Adrenal gland (tissue), 9 donors: ENCODE measurements at regions not wholly inside any gene's neighbourhood (a gene's known extent, or its start where the extent isn't known, plus 50 kb on each side); places are given as distances from the start of the nearest gene placed in this dataset.

Experiments used
- DNase-seq, 7 donors: peaks; one replicate each; pipeline ENCODE4 v3.0.0-alpha.2; 2019 to 2020
- H3K27ac ChIP-seq, 5 donors: fragments of 200-600 bp; sonication (generic) in 4 of 5; 1 replicate in 3 of 5; 2 replicates in 2 of 5; pipeline versions ENCODE4 v1.5.1 to v1.8.0; 2016 to 2020; ENCODE audit warnings: mild to moderate bottlenecking in 1 of 5
- H3K27me3 ChIP-seq: fragments of 200-600 bp; 2 replicates; pipeline ENCODE4 v1.8.0; 2021
- H3K36me3 ChIP-seq, 2 donors: fragments of 200-600 bp; replicated peaks in 1 of 2; 1 replicate in 1 of 2; 2 replicates in 1 of 2; pipeline versions ENCODE4 v1.5.1 to v1.8.0; 2018 to 2022
- H3K4me1 ChIP-seq, 2 donors: fragments of 200-600 bp; replicated peaks in 1 of 2; 1 replicate in 1 of 2; 2 replicates in 1 of 2; pipeline versions ENCODE4 v1.5.1 to v1.8.0; 2018 to 2021
- H3K4me3 ChIP-seq, 4 donors: fragments of 200-600 bp; sonication (generic) in 3 of 4; one replicate each; pipeline ENCODE4 v1.5.1; 2016 to 2018
- H3K9me3 ChIP-seq, 3 donors: fragments of 200-600 bp; sonication (generic) in 1 of 3; replicated peaks in 1 of 3; 1 replicate in 2 of 3; 2 replicates in 1 of 3; pipeline versions ENCODE4 v1.5.1 to v1.8.0; 2016 to 2021
- POLR2A ChIP-seq, 2 donors: fragments of 450-650 bp; IDR thresholded peaks; one replicate each; pipeline ENCODE4 v1.6.1; 2017; ENCODE audit warnings: antibody characterized with exemption in 2 of 2, mild to moderate bottlenecking in 2 of 2, moderate library complexity in 1 of 2
- WGBS, 4 donors: extraction: QIAGEN DNeasy Blood & Tissue Kit in 2 of 4; methylation state at CpG; one replicate each; pipeline versions ENCODE4 v1.1.5 to v1.1.7; 2013 to 2017; 5-methylcytosine and 5-hydroxymethylcytosine counted together
- intact Hi-C, 2 donors: fragments of 100-400 bp; cut with DNase I; formaldehyde crosslinking; loops; one replicate each; pipeline versions ENCODE4 v1.14.1 to v1.15.0; 2022 to 2023
- TF ChIP-seq, protein P1 (sequence below), 6 experiments: fragments of 450-650 bp in 4 of 6; fragments of 200-600 bp in 2 of 6; sonication (generic) in 1 of 6; IDR thresholded peaks; 1 replicate in 5 of 6; 2 replicates in 1 of 6; pipeline versions ENCODE4 v1.5.1 to v1.8.0; 2016 to 2021; ENCODE audit warnings: antibody characterized with exemption in 6 of 6, mild to moderate bottlenecking in 2 of 6, moderate library complexity in 1 of 6
- donor health status: healthy with polysubstance abuse.
- donor health status: Bipolar disorder and iron deficiency.
- donor health status: DM: yes; HTN: yes; CAD: no.
- donor health status: DM: no; HTN: no; CAD: no.
- donor health status: DM: no; HTN: no; CAD: no.

DNA sequence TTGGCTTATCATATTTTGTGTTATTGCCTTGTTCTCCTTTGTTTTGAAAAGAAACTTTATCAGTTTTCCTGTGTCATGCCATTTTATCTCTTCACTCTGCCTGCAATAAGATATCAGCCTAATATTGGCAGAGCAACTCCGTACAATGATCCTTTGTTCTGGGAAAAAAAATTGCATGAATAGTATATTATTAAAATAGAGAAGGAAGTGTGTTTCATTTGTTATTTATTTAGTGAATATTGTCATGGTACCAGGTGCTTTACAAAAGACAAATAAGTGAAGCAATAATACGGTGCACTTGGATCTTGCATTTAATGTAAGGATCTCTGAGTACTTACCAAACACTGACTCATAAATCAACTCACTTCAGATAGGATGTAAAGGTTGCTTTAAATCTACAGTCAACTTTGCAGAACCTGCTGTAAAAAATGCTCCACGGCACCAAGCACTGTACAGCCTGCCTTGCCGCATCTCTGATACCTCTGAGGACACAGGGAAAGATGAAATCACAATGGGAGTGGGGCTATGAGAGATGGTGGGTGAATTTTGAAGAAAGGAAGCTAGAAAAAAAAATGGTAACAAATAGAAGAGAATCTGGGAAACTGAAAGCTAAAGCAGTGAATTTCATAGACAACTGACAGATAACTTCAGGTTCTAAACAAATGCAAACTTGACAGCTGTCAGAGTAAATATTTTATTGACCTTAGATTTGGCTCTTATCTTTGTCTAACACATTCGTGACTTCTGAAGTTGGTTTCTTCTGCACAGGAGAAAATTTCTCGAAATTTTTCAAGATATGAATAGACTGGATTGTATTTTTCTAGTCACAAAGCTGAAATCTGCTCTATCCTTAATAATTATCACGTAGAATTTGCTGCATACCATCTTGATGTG is 232.1 kb downstream of the ENC1 start:
- TF ChIP-seq POLR2A (IDR thresholded peaks at IDR 0.05): no peak
- TF ChIP-seq, protein P1, sequence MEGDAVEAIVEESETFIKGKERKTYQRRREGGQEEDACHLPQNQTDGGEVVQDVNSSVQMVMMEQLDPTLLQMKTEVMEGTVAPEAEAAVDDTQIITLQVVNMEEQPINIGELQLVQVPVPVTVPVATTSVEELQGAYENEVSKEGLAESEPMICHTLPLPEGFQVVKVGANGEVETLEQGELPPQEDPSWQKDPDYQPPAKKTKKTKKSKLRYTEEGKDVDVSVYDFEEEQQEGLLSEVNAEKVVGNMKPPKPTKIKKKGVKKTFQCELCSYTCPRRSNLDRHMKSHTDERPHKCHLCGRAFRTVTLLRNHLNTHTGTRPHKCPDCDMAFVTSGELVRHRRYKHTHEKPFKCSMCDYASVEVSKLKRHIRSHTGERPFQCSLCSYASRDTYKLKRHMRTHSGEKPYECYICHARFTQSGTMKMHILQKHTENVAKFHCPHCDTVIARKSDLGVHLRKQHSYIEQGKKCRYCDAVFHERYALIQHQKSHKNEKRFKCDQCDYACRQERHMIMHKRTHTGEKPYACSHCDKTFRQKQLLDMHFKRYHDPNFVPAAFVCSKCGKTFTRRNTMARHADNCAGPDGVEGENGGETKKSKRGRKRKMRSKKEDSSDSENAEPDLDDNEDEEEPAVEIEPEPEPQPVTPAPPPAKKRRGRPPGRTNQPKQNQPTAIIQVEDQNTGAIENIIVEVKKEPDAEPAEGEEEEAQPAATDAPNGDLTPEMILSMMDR (IDR thresholded peaks at IDR 0.05): no peak
- 60 to 64% (median 61%) methylated on average over 7 of the region's 7 CpGs for whole genome bisulfite sequencing, 4 donors

DNA sequence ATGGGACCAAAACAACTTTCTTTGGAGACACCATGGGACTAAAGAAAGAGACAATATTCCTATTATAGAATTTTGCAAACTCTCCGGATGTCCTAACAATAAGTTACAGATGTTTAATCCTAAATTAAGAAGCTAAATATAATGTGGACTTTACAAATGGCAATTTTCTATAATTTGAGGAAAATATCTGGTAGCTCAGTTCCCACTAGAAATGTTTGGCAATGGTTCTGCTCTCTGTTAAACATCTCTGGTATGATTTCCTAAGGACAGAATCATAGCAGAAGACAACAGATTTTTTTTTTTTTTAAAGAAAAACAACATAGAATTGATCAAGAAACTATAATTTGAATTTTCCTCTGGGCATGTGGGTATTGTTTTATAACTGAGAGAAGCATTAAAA is 232.8 kb downstream of the ENC1 start:
- H3K9me3 ChIP-seq: no peaks in the 10 kb centered on the region
- 48 to 91% (median 80%) methylated on average over 1 of the region's 1 CpG for WGBS, 4 donors

More for the DNA sequence above, 232.1 kb downstream of the ENC1 start:
- intact Hi-C loops: no loop called here
- H3K4me3 ChIP-seq: no peak overlapping the region
- no peaks in the 10 kb centered on the region for H3K27me3 ChIP-seq
- H3K9me3 ChIP-seq: no peaks in the 10 kb centered on the region
- H3K27ac ChIP-seq: no peak overlapping the region
- H3K36me3 ChIP-seq: no peaks in the 10 kb centered on the region
- H3K4me1 ChIP-seq: peaks cover 0 to 5% of the 10 kb centered on the region in 2 donors
- no peak for DNase-seq

DNA sequence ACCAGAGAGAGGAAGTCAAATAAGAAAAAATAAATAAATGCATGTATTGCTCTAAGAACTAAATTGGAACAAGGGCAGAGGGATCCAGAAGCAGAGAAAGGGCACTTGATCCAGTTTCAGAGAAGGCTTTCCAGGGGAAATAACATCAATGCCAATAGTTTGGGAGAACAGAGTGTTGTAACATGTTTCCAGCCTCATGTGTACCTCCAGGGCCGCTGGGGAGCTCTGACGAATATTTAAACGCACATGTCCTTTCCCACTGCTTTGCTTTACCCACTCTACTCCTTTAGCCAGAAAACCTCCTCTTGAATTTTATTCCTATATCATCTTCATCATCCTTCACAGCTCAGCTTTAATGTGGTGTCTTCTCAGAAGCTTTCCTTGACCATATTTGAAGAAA is 233.7 kb downstream of the ENC1 start:
- WGBS, 4 donors: 88 to 89% (median 89%) methylated on average over 3 of the region's 3 CpGs
- intact Hi-C loops: no loop called here
- no peaks in the 10 kb centered on the region for H3K36me3 ChIP-seq
- H3K4me3 ChIP-seq: no peak overlapping the region
- no peaks in the 10 kb centered on the region for H3K27me3 ChIP-seq
- no peaks in the 10 kb centered on the region for H3K9me3 ChIP-seq
- DNase-seq: no peak
- no peak overlapping the region for H3K27ac ChIP-seq
- H3K4me1 ChIP-seq: peaks cover 0 to 5% of the 10 kb centered on the region in 2 donors
- no peak for TF ChIP-seq POLR2A (IDR thresholded peaks at IDR 0.05)
- TF ChIP-seq, protein P1 (IDR thresholded peaks at IDR 0.05): no peak

More for the DNA sequence above, 232.8 kb downstream of the ENC1 start:
- H3K27ac ChIP-seq: no peak overlapping the region
- intact Hi-C loops: no loop called here
- H3K36me3 ChIP-seq: no peaks in the 10 kb centered on the region
- H3K4me1 ChIP-seq: peaks cover 0 to 5% of the 10 kb centered on the region in 2 donors
- H3K27me3 ChIP-seq: no peaks in the 10 kb centered on the region
- TF ChIP-seq POLR2A (IDR thresholded peaks at IDR 0.05): no peak
- TF ChIP-seq, protein P1 (IDR thresholded peaks at IDR 0.05): no peak
- no peak for DNase-seq
- H3K4me3 ChIP-seq: no peak overlapping the region

DNA sequence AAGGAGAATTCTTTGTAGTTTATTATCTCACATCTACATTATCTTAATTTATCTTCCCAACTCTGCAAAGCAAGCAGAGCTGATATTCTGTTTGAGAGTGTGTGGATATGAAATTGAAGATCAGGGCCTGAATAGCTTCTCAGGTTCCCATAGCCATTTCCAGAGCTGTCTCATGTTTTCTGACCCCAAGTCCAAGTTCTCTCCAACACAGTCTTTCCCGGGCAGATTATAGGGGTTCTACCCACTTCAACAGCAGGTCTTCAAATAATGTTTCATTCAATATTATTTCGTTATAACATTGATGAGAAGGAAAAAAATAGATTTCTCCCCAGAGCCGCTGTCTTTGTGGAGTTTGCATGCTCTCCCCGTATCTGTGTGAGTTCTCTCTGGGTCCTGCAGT is 234.9 kb downstream of the ENC1 start:
- Histone ChIP-seq H3K4me1 (peaks cover 0 to 5% of the 10 kb centered on the region in 2 donors), H3K27me3 (no peaks in the 10 kb centered on the region), H3K27ac (no peak overlapping the region), H3K9me3 (no peaks in the 10 kb centered on the region), H3K4me3 (no peak overlapping the region), H3K36me3 (no peaks in the 10 kb centered on the region)
- WGBS, 4 donors: 79 to 99% (median 83%) methylated on average over 4 of the region's 4 CpGs
- DNase-seq: no peak
- intact Hi-C loops: no loop called here
- TF ChIP-seq, protein P1 (IDR thresholded peaks at IDR 0.05): no peak
- no peak for TF ChIP-seq POLR2A (IDR thresholded peaks at IDR 0.05)
